Mammary epithelial cell (primary cell): ENCODE measurements at regions not wholly inside any gene's neighbourhood (a gene's known extent, or its start where the extent isn't known, plus 50 kb on each side); places are given as distances from the start of the nearest gene placed in this dataset.

ENCODE experiments used
- EZH2 ChIP-seq: IDR thresholded peaks from 2 replicates; pipeline ENCODE4 v1.6.1; 2012; ENCODE audit warnings: low read length, inconsistent platforms, borderline replicate concordance
- TF ChIP-seq, protein P1 (sequence below), 2 donors: IDR thresholded peaks in 1 of 2; conservative IDR thresholded peaks in 1 of 2; 2 replicates each; pipeline ENCODE4 v1.5.1; 2011 to 2012; ENCODE audit warnings: inconsistent platforms in 2 of 2, low read length in 2 of 2, mild to moderate bottlenecking in 2 of 2, control low read depth in 1 of 2, low read depth in 1 of 2; ENCODE audit not compliant: insufficient read depth in 1 of 2; ENCODE audit errors: extremely low read depth in 1 of 2

DNA sequence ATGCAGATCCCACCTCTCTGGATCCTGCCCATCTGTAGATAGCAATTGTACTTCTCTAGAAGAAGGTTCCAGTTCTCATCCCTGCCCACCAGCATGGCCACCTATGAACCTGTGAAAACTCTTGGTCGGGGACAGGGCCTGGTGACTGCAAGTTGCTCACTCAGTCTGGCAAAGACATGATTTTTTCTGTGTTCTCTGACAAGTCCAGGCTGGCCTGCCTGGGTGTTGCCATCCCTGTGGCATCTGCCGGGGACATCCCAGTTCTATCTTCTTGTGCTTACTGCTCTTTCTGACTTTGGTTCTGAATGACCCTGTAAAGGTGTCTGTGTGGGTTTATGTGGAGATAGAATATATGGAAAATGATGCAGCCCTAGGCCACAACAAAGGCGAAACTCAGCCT, 545.8 kb downstream of the INSC start:
- TF ChIP-seq, protein P1, sequence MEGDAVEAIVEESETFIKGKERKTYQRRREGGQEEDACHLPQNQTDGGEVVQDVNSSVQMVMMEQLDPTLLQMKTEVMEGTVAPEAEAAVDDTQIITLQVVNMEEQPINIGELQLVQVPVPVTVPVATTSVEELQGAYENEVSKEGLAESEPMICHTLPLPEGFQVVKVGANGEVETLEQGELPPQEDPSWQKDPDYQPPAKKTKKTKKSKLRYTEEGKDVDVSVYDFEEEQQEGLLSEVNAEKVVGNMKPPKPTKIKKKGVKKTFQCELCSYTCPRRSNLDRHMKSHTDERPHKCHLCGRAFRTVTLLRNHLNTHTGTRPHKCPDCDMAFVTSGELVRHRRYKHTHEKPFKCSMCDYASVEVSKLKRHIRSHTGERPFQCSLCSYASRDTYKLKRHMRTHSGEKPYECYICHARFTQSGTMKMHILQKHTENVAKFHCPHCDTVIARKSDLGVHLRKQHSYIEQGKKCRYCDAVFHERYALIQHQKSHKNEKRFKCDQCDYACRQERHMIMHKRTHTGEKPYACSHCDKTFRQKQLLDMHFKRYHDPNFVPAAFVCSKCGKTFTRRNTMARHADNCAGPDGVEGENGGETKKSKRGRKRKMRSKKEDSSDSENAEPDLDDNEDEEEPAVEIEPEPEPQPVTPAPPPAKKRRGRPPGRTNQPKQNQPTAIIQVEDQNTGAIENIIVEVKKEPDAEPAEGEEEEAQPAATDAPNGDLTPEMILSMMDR (conservative IDR thresholded peaks at IDR 0.05 in 1 of 2, IDR thresholded peaks at IDR 0.05 in 1 of 2; ENCODE audit: extremely low read depth in 1 of 2, insufficient read depth in 1 of 2, low read depth in 1 of 2, low read length in 2 of 2) = no peak
- no peak for TF ChIP-seq EZH2
